HepG2 (cell line): ENCODE measurements at regions not wholly inside any gene's neighbourhood (a gene's known extent, or its start where the extent isn't known, plus 50 kb on each side); places are given as distances from the start of the nearest gene placed in this dataset.

ENCODE experiments used
- ATAC-seq: fragments of 200-7000 bp; cut with Tn5 transposase; 3 replicates; pipeline ENCODE4 v1.9.1; 2020; ENCODE audit warnings: mild to moderate bottlenecking, moderate library complexity
- BruUV-seq: library from RNA; stranded (reverse); fragments of 400-500 nt; replicated peaks from 2 replicates; lab custom pipeline; 2021; lab: Mats Ljungman, UMichigan
- CTCF ChIA-PET: fragments of 300-600 bp; formaldehyde crosslinking; extraction: SDS; loops from one replicate; lab custom pipeline; 2021; ENCODE audit warnings: low total read pairs, inconsistent platforms, low intra/inter-chr PET ratio; lab: Yijun Ruan, JAX
- POLR2A ChIA-PET: fragments of 350-600 bp; sonication (Branson Sonifier 250); formaldehyde crosslinking; loops from one replicate; lab custom pipeline; 2020; ENCODE audit warnings: antibody characterized with exemption, inconsistent platforms; lab: Yijun Ruan, JAX
- DNase-seq: peaks from one replicate; pipeline ENCODE4 v3.0.0-alpha.2; 2015; ENCODE audit warnings: low spot score
- FAIRE-seq: peaks from 3 replicates; lab custom pipeline; 2011; peaks lifted over from hg19 to GRCh38; lab: Jason Lieb, UNC
- H2AFZ ChIP-seq: one replicate; pipeline ENCODE4 v1.6.1; 2011; ENCODE audit warnings: low read length, inconsistent platforms
- H3K27ac ChIP-seq: fragments of 300-600 bp; 3 replicates; pipeline ENCODE4 v1.8.0; 2011; ENCODE audit warnings: mixed run types, mild to moderate bottlenecking, mixed read lengths, low read length, inconsistent platforms; ENCODE audit not compliant: insufficient read depth; ENCODE audit errors: extremely low read length
- H3K27me3 ChIP-seq, 2 experiments: fragments of 200-600 bp in 1 of 2; 2 replicates in 1 of 2; 3 replicates in 1 of 2; pipeline versions ENCODE4 v1.6.0 to v1.8.0; 2011; ENCODE audit warnings: low read length in 2 of 2, mild to moderate bottlenecking in 2 of 2, moderate library complexity in 2 of 2, inconsistent platforms in 1 of 2; ENCODE audit not compliant: insufficient read depth in 2 of 2, control insufficient read depth in 1 of 2
- H3K36me3 ChIP-seq, 2 experiments: fragments of 200-600 bp in 1 of 2; replicated peaks in 1 of 2; 2 replicates in 1 of 2; 3 replicates in 1 of 2; pipeline versions ENCODE4 v1.5.1 to v1.8.0; 2011; ENCODE audit warnings: low read length in 2 of 2, inconsistent platforms in 1 of 2; ENCODE audit not compliant: insufficient read depth in 2 of 2, control insufficient read depth in 1 of 2
- H3K4me1 ChIP-seq: 2 replicates; pipeline ENCODE4 v1.5.1; 2012; ENCODE audit warnings: low read length, inconsistent platforms; ENCODE audit not compliant: insufficient read depth
- H3K4me2 ChIP-seq: 2 replicates; pipeline ENCODE4 v1.6.0; 2011; ENCODE audit warnings: low read depth, low read length, inconsistent platforms
- H3K4me3 ChIP-seq, 3 experiments: fragments of 200-600 bp in 1 of 3; sonication (generic), shearing (Covaris generic) in 1 of 3; replicated peaks in 1 of 3; 2 replicates each; pipeline ENCODE4 v1.5.1; 2011 to 2016; ENCODE audit warnings: low read length in 3 of 3, inconsistent platforms in 2 of 3, low read depth in 2 of 3, mild to moderate bottlenecking in 2 of 3, control low read depth in 1 of 3, mixed read lengths in 1 of 3; ENCODE audit not compliant: insufficient read depth in 1 of 3
- H3K79me2 ChIP-seq: one replicate; pipeline ENCODE4 v1.6.1; 2011; ENCODE audit warnings: low read length, inconsistent platforms; ENCODE audit not compliant: insufficient read depth
- H3K9ac ChIP-seq: 2 replicates; pipeline ENCODE4 v1.6.0; 2011; ENCODE audit warnings: mild to moderate bottlenecking, low read depth, low read length, inconsistent platforms; ENCODE audit not compliant: insufficient read depth
- H3K9me3 ChIP-seq: 2 replicates; pipeline ENCODE4 v1.5.1; 2012; ENCODE audit warnings: mild to moderate bottlenecking, low read length
- H4K20me1 ChIP-seq: 2 replicates; pipeline ENCODE4 v1.6.0; 2011; ENCODE audit warnings: inconsistent platforms, mild to moderate bottlenecking, low read length, moderate library complexity; ENCODE audit not compliant: insufficient read depth
- KDM6A ChIP-seq: IDR thresholded peaks from 2 replicates; pipeline ENCODE4 v1.6.1; 2016; ENCODE audit warnings: low read depth
- PCBP1 ChIP-seq: fragments of 200-400 bp; formaldehyde crosslinking; IDR thresholded peaks from 2 replicates; pipeline ENCODE4 v1.6.1; 2017; ENCODE audit warnings: mild to moderate bottlenecking, low read depth, low read length, borderline replicate concordance
- POGZ ChIP-seq: sonication (generic); formaldehyde crosslinking; IDR thresholded peaks from 2 replicates; pipeline ENCODE4 v1.4.0; 2020; ENCODE audit warnings: mild to moderate bottlenecking, missing genetic modification reagents
- ZKSCAN1 ChIP-seq: fragments of 150-350 bp; IDR thresholded peaks from 2 replicates; pipeline ENCODE4 v1.6.1; 2014; ENCODE audit warnings: low read length
- ZNF646 ChIP-seq: sonication (generic); formaldehyde crosslinking; IDR thresholded peaks from 2 replicates; pipeline ENCODE4 v1.9.0; 2021; ENCODE audit warnings: mild to moderate bottlenecking, missing genetic modification reagents
- ZNF891 ChIP-seq: sonication (generic); formaldehyde crosslinking; IDR thresholded peaks from 2 replicates; pipeline ENCODE4 v1.5.0; 2020; ENCODE audit warnings: mild to moderate bottlenecking, missing genetic modification reagents
- WGBS: methylation state at CpG from one replicate; pipeline ENCODE4 v1.1.6; 2017; ENCODE audit warnings: low lambda C conversion rate; 5-methylcytosine and 5-hydroxymethylcytosine counted together
- in situ Hi-C: cut with HindIII; loops from 2 replicates; pipeline ENCODE4 v1.10.0; 2017; ENCODE audit warnings: low pct_unique_long_range_greater_than_20kb; ENCODE audit not compliant: extremely low pct_ligation_motif_present
- intact Hi-C: fragments of 100-400 bp; cut with micrococcal nuclease; formaldehyde crosslinking; loops from one replicate; pipeline ENCODE4 v1.10.0; 2022; ENCODE audit not compliant: unreplicated experiment

DNA sequence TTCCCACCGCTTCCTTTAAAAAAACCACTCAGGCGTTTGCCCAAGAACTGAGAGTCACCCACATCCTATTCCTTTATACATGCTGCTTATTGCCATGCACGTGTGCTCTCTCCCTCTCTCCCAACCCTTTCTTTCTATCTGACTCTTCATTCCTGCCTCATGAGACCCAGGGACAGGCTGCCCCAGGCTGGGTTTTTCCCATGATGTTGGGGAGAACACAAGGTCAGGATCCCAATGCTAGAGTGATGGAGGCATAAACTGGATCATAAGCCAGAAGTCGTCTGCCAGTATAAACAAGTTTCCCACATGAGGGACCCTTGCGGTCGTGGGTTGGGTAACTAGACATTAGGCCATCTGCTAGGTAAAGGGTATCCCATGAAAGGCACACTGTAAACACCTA lies 64.9 kb downstream of the CD2 start:
- no peaks in the 10 kb centered on the region for H4K20me1 ChIP-seq
- intact Hi-C loops: loop anchor here (10.0 kb wide), 2 partner anchors 236 to 244 kb away; partner anchors contain the start of gene CD58
- no peak overlapping the region for H3K4me3 ChIP-seq
- H3K4me1 ChIP-seq: no peaks in the 10 kb centered on the region
- TF ChIP-seq ZNF646 (no peak), KDM6A (CRISPR knock-in tag) (no peak), POGZ (no peak), ZKSCAN1 (no peak), PCBP1 (no peak), ZNF891 (no peak)
- TF ChIP-seq, all 625 proteins: peak for 0
- H3K27ac ChIP-seq: no peak overlapping the region
- POLR2A ChIA-PET: no interaction called here
- DNase-seq (no peak), ATAC-seq (no peak), FAIRE-seq (no peak)
- H3K9me3 ChIP-seq: no peaks in the 10 kb centered on the region
- H3K79me2 ChIP-seq: no peaks in the 10 kb centered on the region
- H3K9ac ChIP-seq: no peak overlapping the region
- no peak overlapping the region for H3K4me2 ChIP-seq
- in situ Hi-C loops: loop anchor here (10.0 kb wide), 1 partner anchor 84 kb away; no protein-coding TSS in a partner anchor
- H2AFZ ChIP-seq: no peak overlapping the region
- CTCF ChIA-PET: interaction anchor here (2.3 kb wide), 1 partner anchor 82 kb away, joined by 28 read pairs; no protein-coding TSS in a partner anchor
- no peaks in the 10 kb centered on the region for H3K36me3 ChIP-seq
- BruUV-seq: no TSS peak
- no peaks in the 10 kb centered on the region for H3K27me3 ChIP-seq
- WGBS: 40% methylated on average over 5 of the region's 6 CpGs
